GM23338 (cell line): ENCODE measurements at regions not wholly inside any gene's neighbourhood (a gene's known extent, or its start where the extent isn't known, plus 50 kb on each side); places are given as distances from the start of the nearest gene placed in this dataset.

Experiments used
- CREB1 ChIP-seq: fragments of 250-450 bp; sonication (Bioruptor Pico); IDR thresholded peaks from 2 replicates; pipeline ENCODE4 v1.5.0; 2020; ENCODE audit warnings: low read depth, mild to moderate bottlenecking, moderate library complexity
- CTCF ChIP-seq, 2 experiments: fragments of 200-600 bp in 1 of 2; sonication (generic) in 1 of 2; conservative IDR thresholded peaks; 2 replicates each; pipeline versions ENCODE4 v1.5.1 to v1.6.1; 2016 to 2017; ENCODE audit warnings: antibody characterized with exemption in 2 of 2, low read depth in 2 of 2, mild to moderate bottlenecking in 2 of 2, moderate library complexity in 1 of 2
- ETS1 ChIP-seq: IDR thresholded peaks from 2 replicates; pipeline ENCODE4 v1.6.1; 2016; ENCODE audit warnings: antibody characterized with exemption
- EZH2 ChIP-seq: fragments of 200-600 bp; sonication (generic); IDR thresholded peaks from one replicate; pipeline ENCODE4 v1.8.0; 2017; ENCODE audit warnings: antibody characterized with exemption, mild to moderate bottlenecking, low read depth; ENCODE audit not compliant: unreplicated experiment
- EZH2phosphoT487 ChIP-seq: fragments of 200-600 bp; sonication (generic); IDR thresholded peaks from one replicate; pipeline ENCODE4 v1.8.1; 2018; ENCODE audit warnings: antibody characterized with exemption; ENCODE audit not compliant: unreplicated experiment
- JUNB ChIP-seq: IDR thresholded peaks from one replicate; pipeline ENCODE4 v1.6.1; 2016; ENCODE audit warnings: antibody characterized with exemption; ENCODE audit not compliant: unreplicated experiment
- NANOG ChIP-seq: IDR thresholded peaks from 2 replicates; pipeline ENCODE4 v1.6.1; 2016; ENCODE audit warnings: antibody characterized with exemption, borderline replicate concordance
- POLR2AphosphoS5 ChIP-seq: IDR thresholded peaks from 2 replicates; pipeline ENCODE4 v1.6.1; 2016; ENCODE audit warnings: antibody characterized with exemption, low read depth
- REST ChIP-seq: IDR thresholded peaks from one replicate; pipeline ENCODE4 v1.6.1; 2018; ENCODE audit warnings: antibody characterized with exemption; ENCODE audit not compliant: unreplicated experiment
- STAT1 ChIP-seq: IDR thresholded peaks from one replicate; pipeline ENCODE4 v1.6.1; 2016; ENCODE audit warnings: antibody characterized with exemption; ENCODE audit not compliant: unreplicated experiment
- ZNF114 ChIP-seq: fragments of 250-450 bp; sonication (Bioruptor Pico); IDR thresholded peaks from 2 replicates; pipeline ENCODE4 v1.5.0; 2020; ENCODE audit warnings: mild to moderate bottlenecking, moderate library complexity

GRCh38 chr4:152079543-152080293, 318.9 kb upstream of the GATB start:
- TF ChIP-seq CTCF (conservative IDR thresholded peaks at IDR 0.05; ENCODE audit: low read depth in 2 of 2) (no peak), EZH2 (no peak), POLR2AphosphoS5 (no peak), EZH2phosphoT487 (no peak), CREB1 (CRISPR knock-in tag) (no peak), NANOG (no peak), REST (no peak), STAT1 (no peak), JUNB (no peak), ETS1 (no peak), ZNF114 (CRISPR knock-in tag) (no peak)
